GOT3 (cell line): ENCODE measurements at regions not wholly inside any gene's neighbourhood (a gene's known extent, or its start where the extent isn't known, plus 50 kb on each side); places are given as distances from the start of the nearest gene placed in this dataset.

Experiments used
- DNase-seq: peaks from one replicate; lab custom pipeline; 2025; ENCODE audit warnings: mixed read lengths; lab: John Stamatoyannopoulos, UW

DNA sequence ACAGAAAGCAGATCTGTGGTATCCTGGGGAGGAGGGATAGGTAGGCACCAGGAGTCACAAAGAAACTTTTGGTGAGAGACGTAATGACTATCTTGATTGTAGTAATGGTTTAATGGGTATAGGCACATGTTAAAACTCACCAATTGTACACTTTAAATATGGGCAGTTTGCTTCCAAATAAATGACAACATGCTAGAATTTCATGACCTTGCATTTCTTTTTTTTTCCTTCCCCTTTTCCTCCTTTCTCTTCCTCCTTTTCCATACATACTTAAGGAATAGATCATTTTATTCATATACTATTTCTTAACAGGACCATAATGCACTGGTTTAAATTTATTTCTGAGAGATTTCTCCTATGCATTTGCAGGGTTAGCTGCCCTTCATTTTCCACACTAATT lies 341.8 kb downstream of the TMEM182 start:
- no peak for DNase-seq

DNA sequence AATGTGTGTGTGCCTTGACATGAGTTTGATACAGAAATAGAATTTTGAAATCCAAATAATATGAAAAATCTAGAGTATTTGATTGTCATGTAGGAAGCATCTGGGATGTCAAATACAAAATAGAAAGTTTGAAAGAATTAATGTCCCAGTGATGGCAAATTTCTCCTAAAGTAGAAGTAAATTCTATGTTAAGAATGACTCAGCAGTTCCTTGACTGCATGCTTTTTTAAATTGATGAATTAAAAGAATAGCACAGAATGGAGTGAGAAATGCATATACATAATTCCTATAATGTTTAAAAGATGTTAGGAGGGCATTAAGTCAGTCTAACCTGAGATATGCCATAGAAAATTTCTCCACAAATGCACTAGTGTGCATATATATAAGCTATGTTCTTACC lies 357.5 kb downstream of the TMEM182 start:
- DNase-seq: no peak

DNA sequence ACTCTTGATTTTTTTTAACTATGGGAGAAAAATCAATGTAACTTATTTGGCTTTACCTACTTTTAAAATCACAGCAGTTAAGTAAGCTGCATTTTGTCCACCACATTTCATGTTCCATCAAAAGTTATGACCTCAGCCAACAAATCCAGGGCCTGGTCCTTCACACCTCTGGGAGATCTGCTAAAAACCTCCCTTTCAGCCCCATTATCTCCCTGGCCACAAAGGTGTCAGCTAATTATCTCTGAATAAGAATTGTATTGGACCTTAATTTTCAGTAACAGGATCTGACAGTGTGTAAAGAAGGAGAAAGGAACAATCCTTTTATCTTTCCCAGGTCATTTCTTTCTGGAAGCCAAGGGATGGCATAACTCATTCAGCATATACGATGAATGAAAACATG lies 359.3 kb downstream of the TMEM182 start:
- no peak for DNase-seq

DNA sequence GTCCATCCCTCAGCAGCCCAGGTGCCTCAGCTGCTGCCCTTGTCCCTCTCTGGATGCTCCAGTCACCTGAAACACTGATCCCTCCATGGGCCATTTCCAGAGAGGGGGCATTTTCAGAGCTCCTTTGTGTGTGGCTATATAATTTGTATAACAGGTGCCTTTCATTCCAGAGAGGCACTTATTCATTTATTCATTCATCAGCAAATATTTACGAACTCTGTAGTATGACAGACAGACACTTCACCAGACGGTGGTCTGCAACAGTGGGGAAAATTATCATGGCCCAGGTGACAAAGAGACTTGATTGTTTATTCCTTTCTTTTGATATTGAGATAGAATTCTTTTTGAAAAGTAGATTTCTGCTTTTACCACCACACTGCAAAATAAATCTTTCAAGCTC lies 361.7 kb downstream of the TMEM182 start:
- no peak for DNase-seq

DNA sequence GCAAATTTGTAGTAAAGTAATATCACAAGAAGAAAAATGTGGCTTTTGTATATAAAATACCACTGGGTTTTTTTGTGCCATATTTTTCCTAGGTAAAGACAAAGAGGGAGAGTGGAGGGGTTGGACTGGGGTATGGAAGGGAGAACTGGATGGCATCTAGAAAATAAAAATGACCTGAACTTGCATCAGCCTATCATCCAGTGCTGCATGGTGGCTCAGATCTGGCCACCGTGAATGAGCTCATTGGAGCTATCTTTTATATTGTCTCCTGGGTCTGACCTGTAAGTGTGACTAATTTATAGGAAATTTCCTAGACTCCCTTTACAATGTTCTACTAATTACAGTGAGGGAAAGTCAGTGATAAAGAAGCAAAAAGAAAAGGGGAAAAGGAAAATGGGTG lies 369.0 kb downstream of the TMEM182 start:
- no peak for DNase-seq

DNA sequence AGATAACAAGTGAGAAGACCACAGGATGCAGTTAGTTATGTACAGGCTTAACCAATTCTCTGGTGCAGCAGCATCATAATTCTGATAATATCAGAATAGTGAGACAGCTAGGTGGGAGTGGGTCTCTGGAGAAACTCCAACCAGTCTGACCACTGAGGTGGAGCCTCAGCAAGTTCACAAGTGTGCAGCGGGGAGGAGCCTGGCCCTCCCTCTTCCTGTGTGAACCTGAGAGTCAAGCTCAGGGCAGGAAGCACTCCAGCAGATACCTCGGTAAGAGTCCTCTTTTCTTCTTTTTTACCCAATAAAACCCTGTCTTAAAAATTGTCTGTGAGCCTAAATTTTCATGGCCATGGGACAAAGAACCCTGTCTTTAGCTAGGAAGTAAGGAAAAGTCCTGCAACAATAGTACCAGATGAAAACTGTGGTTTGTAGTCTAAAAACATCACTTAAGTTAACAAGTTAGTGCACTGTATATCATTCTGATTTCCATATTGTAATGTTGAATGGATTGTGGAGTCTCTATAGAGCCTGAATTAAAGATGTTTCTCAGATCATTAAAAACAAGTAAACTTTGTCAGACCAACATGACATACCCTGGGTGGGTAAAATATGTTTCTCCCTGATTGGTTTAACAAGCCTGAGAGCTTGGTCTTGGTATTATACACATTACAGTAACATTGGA lies 370.8 kb downstream of the TMEM182 start:
- no peak for DNase-seq

DNA sequence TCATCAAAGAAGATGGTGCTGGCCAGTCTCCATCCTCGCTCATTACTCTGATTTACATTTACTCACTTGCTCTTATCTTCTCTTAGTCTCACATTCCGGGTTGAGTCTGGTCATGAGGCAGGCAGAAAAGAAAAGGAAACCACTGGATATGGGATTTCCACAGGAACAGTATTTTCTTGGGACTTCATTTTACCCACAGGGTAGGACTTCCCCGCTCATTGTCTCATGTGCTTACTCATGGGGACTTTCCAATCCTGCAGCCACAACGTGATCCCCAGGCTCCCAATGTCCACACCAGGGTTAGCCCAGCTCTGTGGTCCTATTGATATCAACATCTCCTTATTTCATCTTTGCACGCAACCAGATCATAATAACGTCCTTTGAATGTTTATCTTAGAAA lies 373.8 kb downstream of the TMEM182 start:
- no peak for DNase-seq

DNA sequence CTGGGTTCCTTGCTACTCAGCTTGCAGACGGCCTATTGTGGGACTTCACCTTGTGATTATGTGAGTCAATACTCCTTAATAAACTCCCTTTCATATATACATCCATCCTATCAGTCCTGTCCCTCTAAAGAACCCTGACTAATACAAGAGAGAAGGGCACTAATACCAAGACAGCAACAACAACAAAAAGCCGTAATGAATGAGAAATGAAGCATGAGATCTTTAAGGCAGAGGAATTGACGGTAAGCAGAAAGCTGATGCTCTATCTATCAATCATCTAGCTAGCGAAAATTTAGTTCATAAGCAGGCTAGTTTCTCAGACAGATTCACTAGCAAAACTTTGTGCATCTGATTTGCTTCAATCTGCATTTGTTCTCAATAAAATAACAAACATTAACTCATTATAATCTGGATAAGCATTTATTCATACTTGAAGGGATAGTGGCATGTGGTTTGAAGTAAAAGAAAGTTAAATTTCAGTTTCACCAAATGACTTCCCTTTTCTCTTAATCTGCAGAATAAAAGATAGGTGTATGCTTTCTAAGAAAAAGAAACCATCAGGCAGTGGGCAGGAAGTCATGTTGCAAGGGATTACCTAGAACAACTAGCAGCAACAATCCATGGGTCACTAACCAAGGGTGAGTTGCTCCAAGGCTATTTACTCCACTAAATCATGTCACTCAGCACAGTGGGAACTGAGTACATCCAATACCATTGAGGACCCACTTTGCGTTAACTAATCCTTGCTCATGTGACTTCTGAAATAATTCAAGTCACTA lies 376.5 kb downstream of the TMEM182 start:
- no peak for DNase-seq

DNA sequence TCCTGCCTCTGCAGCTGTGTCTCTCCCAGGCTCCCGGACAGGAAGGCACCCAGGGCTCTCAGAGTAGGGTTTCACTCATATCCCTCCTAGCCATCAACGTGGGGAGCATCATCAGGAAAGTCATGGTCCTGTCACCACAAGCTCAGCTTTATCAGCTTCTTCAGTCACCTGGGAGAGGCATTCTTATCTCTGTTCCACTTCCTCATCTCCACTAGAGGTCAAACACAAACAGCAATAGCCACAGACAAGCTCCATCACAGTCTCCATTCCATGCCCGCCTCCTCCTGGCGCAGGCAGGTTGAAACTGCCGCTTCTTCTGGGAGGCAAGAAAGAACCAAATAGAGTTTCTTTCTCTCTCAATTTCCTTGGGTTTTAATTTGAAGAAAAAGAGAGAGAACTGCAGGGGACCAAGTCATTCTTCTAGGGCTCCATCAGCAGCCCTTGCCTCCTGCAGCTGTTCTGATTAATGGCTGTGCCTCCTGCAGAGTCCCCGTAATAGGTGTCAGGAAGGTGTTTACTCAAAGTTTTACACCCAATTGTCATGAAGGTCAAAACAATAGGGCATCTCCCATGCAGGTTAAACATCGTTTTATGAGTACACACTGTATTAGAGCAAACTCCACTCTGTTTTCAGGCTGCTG lies 377.9 kb downstream of the TMEM182 start:
- DNase-seq: no peak

DNA sequence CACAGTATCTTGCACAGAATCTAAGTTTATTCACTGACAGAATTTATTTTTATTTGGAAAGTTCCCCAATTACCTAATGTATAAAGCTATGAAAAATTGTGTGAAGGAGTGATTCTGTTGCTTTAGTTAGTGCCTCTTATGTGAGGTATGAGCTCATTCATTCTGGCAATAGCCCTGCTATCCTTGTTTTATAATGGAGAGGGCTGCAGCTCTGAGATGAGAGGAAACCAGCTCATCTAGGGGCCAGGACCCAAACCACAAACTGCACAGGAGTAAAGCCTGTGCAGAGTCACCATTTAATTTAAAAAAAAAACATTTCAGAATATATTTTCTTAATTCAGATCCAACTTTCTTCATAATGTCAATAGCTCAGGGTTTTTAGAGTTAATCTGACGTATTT lies 383.0 kb downstream of the TMEM182 start:
- no peak for DNase-seq

DNA sequence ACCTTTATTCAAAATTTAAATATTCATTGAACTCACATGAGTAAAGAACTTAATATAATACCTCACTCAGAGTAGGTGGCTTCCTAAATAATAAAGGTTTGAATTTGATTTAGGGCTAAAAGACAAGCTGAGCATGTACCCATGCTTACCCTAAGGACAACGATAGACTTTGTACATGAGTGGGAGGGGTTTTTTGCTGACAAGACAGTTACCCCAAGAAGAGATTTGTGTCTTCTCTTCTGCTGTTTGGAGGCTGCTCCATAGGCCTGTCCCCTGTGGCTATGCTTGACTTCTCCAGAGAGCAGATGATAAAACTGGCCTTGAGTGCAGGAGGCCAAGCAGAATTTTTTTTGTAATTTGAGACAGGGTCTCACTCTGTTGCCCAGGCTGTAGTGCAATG lies 383.9 kb downstream of the TMEM182 start:
- no peak for DNase-seq

DNA sequence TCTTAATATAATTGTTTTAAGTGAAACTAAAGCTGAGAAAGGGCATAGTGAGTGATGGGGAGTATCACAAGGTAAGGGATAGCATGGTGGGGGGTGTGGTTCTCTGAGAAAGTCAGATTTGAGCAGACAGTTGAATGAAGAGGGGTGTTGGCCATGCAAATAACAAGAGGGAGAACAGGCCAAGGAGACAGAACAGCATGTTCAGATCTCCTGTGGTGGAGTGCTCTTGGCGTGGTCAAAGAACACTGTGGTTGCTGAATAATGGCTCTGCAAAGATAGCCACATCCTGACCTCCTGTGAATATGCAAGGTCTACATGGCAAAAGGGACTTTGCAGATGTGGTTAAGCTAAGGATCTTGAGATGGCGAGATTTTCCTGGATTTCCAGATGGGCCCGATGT lies 389.2 kb downstream of the TMEM182 start:
- DNase-seq: no peak

DNA sequence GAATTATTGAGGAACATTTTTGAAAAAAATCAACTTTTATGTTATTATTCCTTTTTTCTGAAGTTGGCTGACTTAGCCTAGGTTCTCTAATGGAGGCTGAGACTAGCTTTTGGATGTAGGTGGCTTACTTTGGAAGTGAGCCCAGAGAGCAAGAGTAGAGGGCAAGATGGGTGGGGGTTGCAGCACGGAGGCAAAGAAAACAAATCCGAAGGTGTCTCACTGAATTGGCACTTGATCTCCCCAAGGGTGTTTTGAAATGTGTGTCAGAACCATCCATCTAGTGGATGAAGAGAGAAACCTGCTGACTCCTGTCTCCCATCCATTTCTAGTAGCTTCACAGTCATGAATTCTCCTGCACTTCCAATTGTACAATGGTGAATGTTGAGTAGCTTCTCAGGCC lies 390.7 kb downstream of the TMEM182 start:
- no peak for DNase-seq

DNA sequence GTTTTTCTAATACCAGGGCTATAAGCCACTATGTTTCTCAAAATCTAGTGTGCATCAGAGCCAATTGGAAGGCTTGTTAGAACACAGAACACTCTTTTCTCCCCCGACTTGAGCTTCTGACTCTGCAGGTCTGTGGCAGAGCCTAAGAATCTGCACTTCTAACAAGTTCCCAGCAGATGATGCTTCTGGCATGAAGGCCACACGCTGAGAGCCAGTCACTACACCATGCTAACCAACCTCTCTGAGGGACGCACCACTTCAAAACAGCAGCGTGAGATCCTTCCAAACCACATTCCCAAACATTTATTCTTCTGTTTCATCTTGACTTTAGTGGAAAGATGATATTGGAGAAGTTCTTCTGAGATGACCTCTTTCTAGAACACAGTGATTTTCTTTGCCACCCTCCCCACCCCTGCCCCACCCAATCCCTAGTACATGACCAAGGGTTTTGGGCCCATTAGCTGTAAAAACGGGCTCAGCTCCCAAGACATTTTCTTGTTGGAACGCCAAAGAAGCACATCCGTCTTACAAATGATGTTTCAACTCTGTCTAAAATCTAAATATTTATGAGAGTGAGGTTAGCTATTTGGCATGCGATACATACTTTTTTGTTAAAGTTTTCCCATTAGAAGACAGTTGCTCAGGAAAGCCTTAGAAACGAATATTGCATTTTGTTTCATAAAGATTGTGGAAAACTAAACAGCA lies 391.9 kb downstream of the TMEM182 start:
- no peak for DNase-seq

DNA sequence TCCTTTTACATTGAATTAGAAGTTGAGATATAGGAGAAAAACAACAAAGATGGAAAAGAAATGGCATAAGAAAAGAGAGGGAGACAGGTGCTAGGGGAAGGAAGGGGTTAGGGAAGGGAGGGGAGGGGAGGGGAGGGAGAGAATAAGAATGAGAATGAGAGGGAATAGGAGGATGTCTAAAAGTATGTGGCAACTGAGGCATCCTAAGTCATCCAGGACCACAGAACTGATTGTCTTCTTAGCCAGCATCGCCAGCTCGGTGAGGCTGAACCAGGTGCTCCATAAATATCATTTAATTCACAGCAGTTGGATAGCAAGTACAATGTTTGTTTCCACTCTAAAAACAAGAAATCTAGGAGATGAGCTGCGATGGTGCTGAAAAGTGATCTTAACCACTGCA lies 393.5 kb downstream of the TMEM182 start:
- no peak for DNase-seq

DNA sequence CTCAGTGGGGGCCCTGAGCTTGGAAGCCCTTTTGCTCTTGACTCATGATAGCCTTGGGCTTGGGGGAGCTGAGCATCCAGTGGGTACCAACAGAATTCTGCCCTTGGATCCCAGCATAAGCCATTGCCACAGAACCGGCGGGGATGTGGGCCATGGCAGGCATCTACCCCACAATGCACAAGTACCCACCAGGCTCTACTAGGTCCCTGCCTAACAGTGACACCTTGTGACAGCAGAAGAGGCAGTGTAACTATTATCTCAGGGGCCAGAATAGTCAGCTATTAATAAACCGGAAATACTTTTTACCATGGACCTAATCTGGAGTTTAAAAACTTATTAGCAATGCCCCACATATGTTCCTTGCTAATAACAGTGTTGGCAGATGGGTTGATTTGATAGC lies 397.2 kb downstream of the TMEM182 start:
- DNase-seq: no peak

DNA sequence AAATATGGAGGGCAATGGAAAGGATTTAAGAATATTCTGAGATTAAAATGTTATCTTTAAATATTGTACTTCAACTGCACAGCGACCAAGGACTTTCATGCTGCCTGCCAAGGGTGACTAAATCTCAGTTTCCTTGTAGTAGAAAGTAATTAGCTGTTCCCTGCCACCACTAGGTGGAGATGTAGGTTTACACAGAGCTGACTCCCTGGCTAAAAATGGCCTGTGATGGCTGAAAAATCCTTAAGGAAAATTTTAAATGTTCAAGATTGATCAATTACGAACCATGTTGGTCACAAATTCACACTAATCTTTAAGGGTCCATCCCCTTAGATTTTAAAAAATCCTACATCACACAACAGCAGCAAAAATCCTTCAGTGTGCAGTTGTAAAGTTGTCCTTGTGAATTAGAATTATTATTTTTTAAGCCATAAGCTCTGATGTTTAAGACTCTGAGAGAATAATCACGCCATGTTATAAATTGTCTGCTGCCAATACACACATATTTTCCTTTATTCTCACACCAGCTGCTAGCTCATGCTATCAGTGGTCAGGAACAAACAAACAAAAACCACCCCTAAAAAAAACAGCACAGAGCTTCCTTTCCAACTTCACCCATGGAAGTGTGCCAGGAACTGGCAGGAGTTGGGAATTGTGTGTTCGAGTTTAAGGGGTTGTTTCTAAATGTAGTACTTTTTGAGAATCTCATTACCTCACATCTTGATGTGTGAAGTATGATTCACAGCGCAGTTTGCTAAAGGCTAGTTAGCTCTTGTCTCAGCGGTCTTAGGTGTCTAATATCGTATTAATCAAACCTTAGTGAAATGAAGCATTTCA lies 399.8 kb downstream of the TMEM182 start:
- DNase-seq: no peak

DNA sequence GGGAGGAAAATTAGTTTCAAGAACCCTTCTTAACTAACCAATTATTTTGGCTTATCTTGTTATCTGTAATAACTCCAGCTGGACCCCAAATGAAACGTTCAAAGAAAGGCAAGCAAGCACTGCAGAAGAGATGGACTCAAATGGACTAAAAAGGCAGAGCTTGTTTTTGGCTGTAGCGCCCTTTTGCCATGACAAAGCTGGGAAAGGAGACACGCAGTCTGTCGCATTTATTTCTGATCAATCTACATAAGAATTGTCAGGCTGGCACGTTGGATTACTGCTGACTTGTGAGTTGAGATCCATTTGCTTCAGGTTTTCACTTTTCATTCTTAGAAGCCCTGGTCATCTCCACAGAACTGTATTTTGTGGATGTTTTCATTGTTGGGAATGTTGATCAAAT lies 402.9 kb downstream of the TMEM182 start:
- DNase-seq: no peak

DNA sequence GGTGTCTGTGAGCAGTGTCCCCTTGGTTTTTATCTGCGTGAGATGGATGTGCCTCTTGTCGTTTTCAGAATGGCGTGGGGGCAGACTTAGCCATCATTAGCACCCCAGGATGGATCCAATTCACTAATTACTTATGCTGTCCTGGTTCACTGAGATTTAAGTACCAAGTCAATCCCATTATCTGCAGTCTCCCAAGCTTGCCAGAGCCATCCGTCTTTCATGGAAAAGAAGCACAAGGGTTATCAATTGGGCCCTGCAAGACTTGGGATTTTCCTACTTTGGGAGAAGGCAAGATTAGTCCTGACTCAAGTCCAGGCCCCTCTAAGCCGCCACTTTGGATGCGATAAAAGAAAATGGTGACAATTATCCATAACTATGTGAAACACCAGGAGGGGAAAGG lies 404.0 kb downstream of the TMEM182 start:
- DNase-seq: no peak

DNA sequence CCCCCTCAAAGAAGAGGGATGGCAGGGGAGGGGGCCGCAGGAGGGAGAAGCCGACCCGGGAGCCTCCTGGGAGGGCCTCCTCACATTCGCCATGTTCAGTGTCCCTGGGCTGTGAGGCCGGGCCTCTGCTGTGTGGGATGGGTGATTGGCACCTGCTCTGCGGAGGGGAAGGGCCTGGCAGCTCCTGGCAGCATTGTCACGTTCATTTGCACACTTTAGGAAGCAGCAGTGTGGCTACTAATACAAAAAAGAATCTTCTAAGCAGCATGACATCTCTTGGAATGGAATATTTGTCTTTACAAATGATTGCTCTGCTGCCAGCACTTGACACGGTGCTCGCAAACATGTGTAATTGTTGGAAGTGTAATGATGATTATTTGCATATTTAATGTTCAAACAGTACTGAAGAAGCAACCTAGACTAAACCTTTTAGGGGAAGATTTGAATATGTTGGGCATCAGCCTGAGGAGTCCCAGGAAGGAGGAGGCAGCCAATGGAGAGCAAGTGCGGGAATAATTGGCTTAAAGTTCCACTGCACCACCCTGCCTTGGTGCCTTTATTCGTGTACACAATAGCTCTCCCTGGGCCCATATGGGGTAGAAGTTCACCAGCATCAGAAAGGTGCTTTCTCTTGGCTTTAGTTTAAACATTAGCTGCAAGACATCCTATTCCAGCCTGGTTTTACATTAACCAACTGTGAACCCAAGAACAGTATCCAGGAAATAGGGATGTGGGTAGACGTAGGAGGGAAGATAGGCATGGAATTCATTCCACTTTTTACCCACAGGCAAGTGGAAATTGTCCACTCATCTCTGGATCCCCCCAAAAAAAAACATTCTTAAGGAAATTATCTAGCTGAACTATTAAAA lies 404.9 kb downstream of the TMEM182 start:
- DNase-seq: no peak

DNA sequence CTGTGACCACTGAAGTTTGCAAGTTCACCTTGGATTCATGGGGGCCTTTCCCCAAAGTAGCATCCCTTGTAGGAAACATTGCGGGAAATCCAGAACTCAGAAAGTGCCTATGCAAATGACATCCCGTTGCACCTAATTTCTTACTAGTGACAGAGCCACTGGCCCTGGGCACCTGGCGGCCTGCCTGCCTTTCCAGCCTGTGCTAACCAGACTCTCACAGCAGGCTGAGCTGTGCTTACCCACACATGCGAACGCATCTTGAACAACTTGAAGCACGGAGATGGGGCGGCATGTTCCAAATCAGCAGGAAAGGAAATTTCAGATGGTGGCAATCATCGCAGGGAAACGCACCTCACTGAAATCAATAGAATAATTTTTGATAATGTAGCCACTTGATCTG lies 405.8 kb downstream of the TMEM182 start:
- no peak for DNase-seq
